PC-3 (cell line): ENCODE measurements at regions not wholly inside any gene's neighbourhood (a gene's known extent, or its start where the extent isn't known, plus 50 kb on each side); places are given as distances from the start of the nearest gene placed in this dataset.
A peak's percentile ranks its signal among the peaks of the same experiment; 100 is the strongest.
"Not testable (repeated sequence)": the region's sequence is repeated elsewhere in the genome, so short reads cannot be mapped to it uniquely, and the experiment has no call there.

Experiments used
- ATAC-seq: fragments of 200-7000 bp; cut with Tn5 transposase; 2 replicates; pipeline ENCODE4 v1.9.1; 2020; ENCODE audit warnings: mild to moderate bottlenecking, moderate library complexity
- BruUV-seq: library from RNA; stranded (reverse); fragments of 400-500 nt; replicated peaks from 2 replicates; lab custom pipeline; 2021; lab: Mats Ljungman, UMichigan
- CTCF ChIA-PET: fragments of 300-600 bp; sonication (Branson Sonifier 250); formaldehyde crosslinking; loops from one replicate; lab custom pipeline; 2022; ENCODE audit warnings: antibody characterized with exemption; lab: Charles Lee
- POLR2A ChIA-PET: fragments of 300-600 bp; sonication (Branson Sonifier 250); formaldehyde crosslinking; loops from one replicate; lab custom pipeline; 2022; ENCODE audit warnings: antibody characterized with exemption; ENCODE audit not compliant: unreplicated experiment; lab: Charles Lee
- DNase-seq: peaks from one replicate; pipeline ENCODE4 v3.0.0-alpha.2; 2015
- H2AFZ ChIP-seq: fragments of 300-600 bp; sonication (generic); 2 replicates; pipeline ENCODE4 v1.6.0; 2016; ENCODE audit warnings: antibody characterized with exemption, low read length
- H3F3A ChIP-seq: fragments of 300-600 bp; sonication (generic); one replicate; pipeline ENCODE4 v1.6.0; 2017; ENCODE audit warnings: antibody characterized with exemption, low read length, control low read depth, mild to moderate bottlenecking; ENCODE audit not compliant: unreplicated experiment
- H3K27ac ChIP-seq: fragments of 300-600 bp; sonication (generic); 2 replicates; pipeline ENCODE4 v1.5.1; 2016; ENCODE audit warnings: mild to moderate bottlenecking, low read length
- H3K27me3 ChIP-seq: fragments of 300-600 bp; sonication (generic); 2 replicates; pipeline ENCODE4 v1.6.1; 2016; ENCODE audit warnings: low read length, mixed read lengths
- H3K36me3 ChIP-seq: fragments of 300-600 bp; sonication (generic); 2 replicates; pipeline ENCODE4 v1.6.1; 2016; ENCODE audit warnings: low read depth, mixed run types, low read length, mixed read lengths
- H3K4me1 ChIP-seq: fragments of 300-600 bp; sonication (generic); 2 replicates; pipeline ENCODE4 v1.5.1; 2016; ENCODE audit warnings: low read length; ENCODE audit not compliant: insufficient read depth
- H3K4me2 ChIP-seq: fragments of 300-600 bp; sonication (generic); 2 replicates; pipeline ENCODE4 v1.6.0; 2016; ENCODE audit warnings: low read length
- H3K4me3 ChIP-seq: fragments of 300-600 bp; sonication (generic); 2 replicates; pipeline ENCODE4 v1.5.1; 2016; ENCODE audit warnings: mild to moderate bottlenecking, low read length, mixed read lengths
- H3K79me2 ChIP-seq: fragments of 300-600 bp; sonication (generic); 2 replicates; pipeline ENCODE4 v1.6.1; 2017; ENCODE audit warnings: low read length, mixed read lengths
- H3K9ac ChIP-seq: fragments of 300-600 bp; sonication (generic); 2 replicates; pipeline ENCODE4 v1.6.0; 2016; ENCODE audit warnings: mild to moderate bottlenecking, low read length
- H3K9me2 ChIP-seq: fragments of 300-600 bp; sonication (generic); replicated peaks from 2 replicates; pipeline ENCODE4 v1.6.1; 2016; ENCODE audit warnings: mixed run types, low read length, mixed read lengths
- H3K9me3 ChIP-seq: fragments of 300-600 bp; sonication (generic); 2 replicates; pipeline ENCODE4 v1.6.1; 2016; ENCODE audit warnings: low read length, mixed read lengths
- H4K20me1 ChIP-seq: fragments of 300-600 bp; sonication (generic); 2 replicates; pipeline ENCODE4 v1.6.1; 2016; ENCODE audit warnings: low read length, mixed read lengths
- intact Hi-C: fragments of 100-400 bp; cut with micrococcal nuclease; formaldehyde crosslinking; loops from 2 replicates; pipeline ENCODE4 v1.9.0; 2023

GRCh38 chrX:92873359-92874055 lies 799.9 kb downstream of the NAP1L3 start:
- H3K79me2 ChIP-seq, POLR2A ChIA-PET, ATAC-seq, H3K27ac ChIP-seq, H3K4me3 ChIP-seq, BruUV-seq, H3K36me3 ChIP-seq, H3K27me3 ChIP-seq, H3K4me2 ChIP-seq, H3K9ac ChIP-seq, DNase-seq, intact Hi-C loops, H3K9me3 ChIP-seq, H3F3A ChIP-seq, H4K20me1 ChIP-seq, H3K4me1 ChIP-seq, H2AFZ ChIP-seq, H3K9me2 ChIP-seq, CTCF ChIA-PET: not testable (repeated sequence)

GRCh38 chrX:92849998-92850397 lies 823.4 kb downstream of the NAP1L3 start:
- H3K27ac ChIP-seq, H3K27me3 ChIP-seq, H3K9me3 ChIP-seq, H3F3A ChIP-seq, H3K4me1 ChIP-seq, H3K9ac ChIP-seq, H3K79me2 ChIP-seq, CTCF ChIA-PET, H4K20me1 ChIP-seq, H2AFZ ChIP-seq, BruUV-seq, H3K4me2 ChIP-seq, ATAC-seq, H3K36me3 ChIP-seq, H3K4me3 ChIP-seq, DNase-seq, POLR2A ChIA-PET, H3K9me2 ChIP-seq, intact Hi-C loops: not testable (repeated sequence)

GRCh38 chrX:92843920-92844319 lies 829.5 kb downstream of the NAP1L3 start:
- H3K9ac ChIP-seq, H3K36me3 ChIP-seq, H3F3A ChIP-seq, H3K27me3 ChIP-seq, CTCF ChIA-PET, H3K27ac ChIP-seq, H3K4me3 ChIP-seq, POLR2A ChIA-PET, H3K79me2 ChIP-seq, BruUV-seq, H4K20me1 ChIP-seq, H3K4me2 ChIP-seq, H3K9me3 ChIP-seq, intact Hi-C loops, H3K4me1 ChIP-seq, H2AFZ ChIP-seq, H3K9me2 ChIP-seq: not testable (repeated sequence)
- DNase-seq: peak; percentile 33
- peak; percentile 58 for ATAC-seq

- peak; percentile 61 for ATAC-seq
These were observed 840.6 kb downstream of the NAP1L3 start for GRCh38 chrX:92832750-92833149.

GRCh38 chrX:92830083-92830482 lies 843.3 kb downstream of the NAP1L3 start:
- H3K9ac ChIP-seq, BruUV-seq, H3K27me3 ChIP-seq, CTCF ChIA-PET, H4K20me1 ChIP-seq, POLR2A ChIA-PET, H3K36me3 ChIP-seq, H3K79me2 ChIP-seq, H3K9me3 ChIP-seq, H3K27ac ChIP-seq, intact Hi-C loops, H3K9me2 ChIP-seq, H3K4me1 ChIP-seq, H3F3A ChIP-seq: not testable (repeated sequence)
- ATAC-seq (peak; percentile 58), DNase-seq (peak; percentile 1)
- H3K4me2 ChIP-seq: peak overlapping the region; percentile 73
- H3K4me3 ChIP-seq: peak overlapping the region; percentile 61
- H2AFZ ChIP-seq: peak overlapping the region; percentile 61; the same call in 1 of the 2 replicates

More at GRCh38 chrX:92832750-92833149, 840.6 kb downstream of the NAP1L3 start:
- H3K9me3 ChIP-seq, H3K27me3 ChIP-seq, H4K20me1 ChIP-seq, H3K4me2 ChIP-seq, DNase-seq, H2AFZ ChIP-seq, H3K4me1 ChIP-seq, H3F3A ChIP-seq, H3K9me2 ChIP-seq, H3K79me2 ChIP-seq, BruUV-seq, CTCF ChIA-PET, POLR2A ChIA-PET, H3K9ac ChIP-seq, intact Hi-C loops, H3K36me3 ChIP-seq, H3K27ac ChIP-seq, H3K4me3 ChIP-seq: not testable (repeated sequence)

GRCh38 chrX:92821580-92822152 lies 851.7 kb downstream of the NAP1L3 start:
- ATAC-seq, H4K20me1 ChIP-seq, BruUV-seq, H3K36me3 ChIP-seq, H3K27me3 ChIP-seq, CTCF ChIA-PET, H3K79me2 ChIP-seq, H3K9me3 ChIP-seq, H3K27ac ChIP-seq, H3K9ac ChIP-seq, H3K4me2 ChIP-seq, H2AFZ ChIP-seq, H3K4me3 ChIP-seq, H3K9me2 ChIP-seq, DNase-seq, intact Hi-C loops, H3K4me1 ChIP-seq, H3F3A ChIP-seq, POLR2A ChIA-PET: not testable (repeated sequence)
